ENCODE measurements at regions not wholly inside any gene's neighbourhood (a gene's known extent, or its start where the extent isn't known, plus 50 kb on each side); places are given as distances from the start of the nearest gene placed in this dataset.

- CTCF ChIA-PET: no interaction called here
These were observed 167.2 kb upstream of the ATP1B1 start for GRCh38 chr1:168939110-168939946.

GRCh38 chr1:168939947-168940223 is 166.6 kb upstream of the ATP1B1 start:
- no peak overlapping the region for H3K4me3 ChIP-seq (ENCODE audit: low read depth, low read length)
- ChIA-PET POLR2A (no interaction called here), CTCF (no interaction called here)
- no peak for TF ChIP-seq CTCF (IDR thresholded peaks at IDR 0.05; ENCODE audit: insufficient read depth, low read length, missing control alignments)
- no peak for DNase-seq (ENCODE audit: low read depth, low spot score)

More at GRCh38 chr1:168939110-168939946, 167.2 kb upstream of the ATP1B1 start:
- no peak overlapping the region for H3K4me3 ChIP-seq (ENCODE audit: low read depth, low read length)
- DNase-seq (ENCODE audit: low read depth, low spot score): no peak
- no peak for TF ChIP-seq CTCF (IDR thresholded peaks at IDR 0.05; ENCODE audit: insufficient read depth, low read length, missing control alignments)
- POLR2A ChIA-PET: no interaction called here

DNA sequence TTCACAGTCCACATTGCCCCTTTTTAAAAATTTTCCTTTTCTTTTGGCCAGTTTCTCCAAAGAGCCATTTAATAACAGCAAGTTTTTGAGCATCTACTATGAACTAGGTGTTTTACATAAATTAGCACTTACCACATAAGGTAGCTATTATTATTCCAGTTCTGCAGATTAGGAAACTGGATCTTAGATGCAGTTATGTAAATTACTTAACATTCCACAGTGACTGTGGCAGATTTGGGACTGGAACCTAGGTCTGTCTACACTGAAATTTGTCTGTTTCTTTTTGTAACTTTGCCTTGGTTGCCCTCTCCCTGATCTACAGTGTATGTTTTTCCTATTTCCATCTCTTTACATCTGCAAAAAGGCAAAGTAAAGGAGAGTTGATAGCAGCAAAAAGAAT is 164.8 kb upstream of the ATP1B1 start:
- no peak for TF ChIP-seq CTCF (IDR thresholded peaks at IDR 0.05; ENCODE audit: insufficient read depth, low read length, missing control alignments)
- POLR2A ChIA-PET: no interaction called here
- H3K4me3 ChIP-seq (ENCODE audit: low read depth, low read length): no peak overlapping the region
- CTCF ChIA-PET: no interaction called here
- DNase-seq (ENCODE audit: low read depth, low spot score): no peak

- CTCF ChIA-PET: no interaction called here
- no peak overlapping the region for H3K4me3 ChIP-seq (ENCODE audit: low read depth, low read length)
- POLR2A ChIA-PET: no interaction called here
- TF ChIP-seq CTCF (IDR thresholded peaks at IDR 0.05; ENCODE audit: insufficient read depth, low read length, missing control alignments): no peak
- no peak for DNase-seq (ENCODE audit: low read depth, low spot score)
These were observed 164.3 kb upstream of the ATP1B1 start for GRCh38 chr1:168942165-168942564.

GRCh38 chr1:168945870-168946269 is 160.6 kb upstream of the ATP1B1 start:
- ChIA-PET POLR2A (no interaction called here), CTCF (no interaction called here)

DNA sequence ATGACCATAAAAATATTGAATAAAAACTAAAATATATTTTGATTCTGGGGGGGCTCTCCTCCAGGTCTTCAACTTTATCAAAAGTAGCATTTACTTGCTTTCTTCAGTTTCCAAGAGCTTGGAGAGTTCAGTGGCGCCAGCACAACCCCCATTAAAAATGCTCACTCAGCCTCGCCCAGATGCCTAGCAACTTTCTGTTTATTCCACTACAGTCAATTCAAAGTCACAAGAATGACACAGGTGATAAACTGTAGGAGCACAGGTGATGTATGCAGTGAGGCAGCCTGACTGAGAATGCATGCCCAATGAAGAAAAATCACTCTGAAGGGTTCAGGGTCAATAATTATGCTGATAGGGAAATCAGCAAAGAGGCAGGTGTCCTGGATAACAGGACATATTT is 159.4 kb upstream of the ATP1B1 start:
- TF ChIP-seq CTCF (IDR thresholded peaks at IDR 0.05; ENCODE audit: insufficient read depth, low read length, missing control alignments): no peak
- ChIA-PET POLR2A (no interaction called here), CTCF (no interaction called here)
- no peak for DNase-seq (ENCODE audit: low read depth, low spot score)
- H3K4me3 ChIP-seq (ENCODE audit: low read depth, low read length): no peak overlapping the region

More at GRCh38 chr1:168945870-168946269, 160.6 kb upstream of the ATP1B1 start:
- TF ChIP-seq CTCF (IDR thresholded peaks at IDR 0.05; ENCODE audit: insufficient read depth, low read length, missing control alignments): no peak
- DNase-seq (ENCODE audit: low read depth, low spot score): no peak
- no peak overlapping the region for H3K4me3 ChIP-seq (ENCODE audit: low read depth, low read length)

Measured in AG04449 (cell line).